ENCODE measurements at regions not wholly inside any gene's neighbourhood (a gene's known extent, or its start where the extent isn't known, plus 50 kb on each side); places are given as distances from the start of the nearest gene placed in this dataset.

DNA sequence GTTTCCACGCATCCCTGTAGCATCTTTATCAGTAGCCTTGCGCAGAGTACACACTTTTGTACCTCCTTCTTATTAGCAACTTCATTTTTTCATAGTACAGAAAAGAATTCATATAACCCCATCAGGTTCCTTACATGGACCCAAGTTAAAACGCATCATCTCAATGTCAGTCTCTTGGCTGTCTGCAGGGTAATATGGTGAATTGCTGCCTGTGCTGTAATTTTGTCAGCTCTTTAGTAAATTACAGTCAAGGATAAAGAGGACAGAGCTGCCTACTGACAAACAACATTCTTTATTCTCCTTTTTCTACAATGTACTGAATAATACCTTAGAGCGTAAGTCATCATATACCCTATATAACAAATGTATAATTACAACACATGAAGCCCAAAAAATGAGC is 222.5 kb downstream of the MRPL39 start:
- no peak for DNase-seq
- H3K27me3 ChIP-seq, result no peaks in the 10 kb centered on the region
- WGBS, 2 donors, result 76% methylated on average over 4 of the region's 4 CpGs
- intact Hi-C loops (cut with DNase I), result no loop called here
- no peak for ATAC-seq
- no peak overlapping the region for H3K4me3 ChIP-seq
- TF ChIP-seq CTCF (IDR thresholded peaks at IDR 0.05) (no peak), POLR2A (IDR thresholded peaks at IDR 0.05) (no peak)
- no peak overlapping the region for H3K27ac ChIP-seq
- H3K36me3 ChIP-seq (replicated peaks in 1 of 2; ENCODE audit: insufficient read depth in 1 of 2, low read depth in 2 of 2), result no peaks in the 10 kb centered on the region
- no peaks in the 10 kb centered on the region for H3K9me3 ChIP-seq
- H3K4me1 ChIP-seq, result peaks cover 4% of the 10 kb centered on the region

DNA sequence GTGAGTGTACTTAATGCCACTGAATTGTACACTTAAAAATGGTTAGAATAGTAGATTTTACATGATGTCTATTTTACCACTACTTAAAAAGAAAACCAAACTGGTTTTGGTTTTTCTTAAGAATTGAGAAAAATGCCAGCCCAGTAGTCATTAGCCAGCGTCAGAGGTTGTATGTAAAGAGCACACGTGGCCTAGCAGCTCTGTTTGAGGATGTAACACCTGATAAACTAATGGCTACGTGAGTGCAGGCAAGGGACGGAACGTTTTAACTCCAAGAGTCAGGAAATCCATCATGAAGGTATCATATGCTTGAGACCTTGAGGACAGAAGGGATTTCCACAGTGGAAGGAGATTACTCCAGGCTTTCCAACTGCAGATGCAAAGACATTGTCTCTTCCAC is 223.7 kb downstream of the MRPL39 start:
- WGBS, 2 donors, result 51 to 54% methylated on average over 5 of the region's 5 CpGs
- Histone ChIP-seq H3K27me3 (no peaks in the 10 kb centered on the region), H3K27ac (no peak overlapping the region), H3K4me3 (no peak overlapping the region), H3K4me1 (peaks cover 4% of the 10 kb centered on the region), H3K36me3 (replicated peaks in 1 of 2; ENCODE audit: insufficient read depth in 1 of 2, low read depth in 2 of 2) (no peaks in the 10 kb centered on the region), H3K9me3 (no peaks in the 10 kb centered on the region)
- ATAC-seq, result no peak
- no peak for DNase-seq
- TF ChIP-seq CTCF (IDR thresholded peaks at IDR 0.05) (no peak), POLR2A (IDR thresholded peaks at IDR 0.05) (no peak)
- intact Hi-C loops (cut with DNase I), result no loop called here

DNA sequence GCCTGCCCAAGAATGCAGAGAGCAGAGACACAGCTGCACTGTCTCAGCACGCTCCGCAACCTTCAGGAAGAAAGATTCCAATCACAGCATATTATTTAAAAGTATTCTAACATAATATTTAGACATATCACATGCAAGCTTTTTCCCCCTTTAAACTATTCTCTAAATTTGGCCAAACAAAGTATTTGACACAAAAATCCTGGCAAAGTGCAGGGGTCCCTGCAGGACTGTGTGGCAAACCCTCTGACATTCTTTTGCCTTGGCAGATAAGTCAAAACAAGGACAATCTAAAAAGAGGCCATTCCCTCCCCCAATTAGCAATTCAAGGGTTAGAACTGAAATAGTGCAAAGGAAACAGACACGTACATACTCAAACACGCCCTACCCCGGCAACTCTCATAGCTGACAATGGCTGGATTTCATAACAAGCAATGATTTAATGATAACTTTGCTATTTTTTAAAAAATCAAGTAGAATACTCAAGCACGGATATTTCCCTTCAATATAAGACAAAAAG is 225.3 kb downstream of the MRPL39 start:
- DNase-seq, result no peak
- no peak overlapping the region for H3K4me3 ChIP-seq
- H3K27ac ChIP-seq, result no peak overlapping the region
- H3K4me1 ChIP-seq, result peaks cover 4% of the 10 kb centered on the region
- no peaks in the 10 kb centered on the region for H3K9me3 ChIP-seq
- H3K27me3 ChIP-seq, result no peaks in the 10 kb centered on the region
- no peak for ATAC-seq
- no peak for TF ChIP-seq CTCF (IDR thresholded peaks at IDR 0.05)
- TF ChIP-seq POLR2A (IDR thresholded peaks at IDR 0.05), result no peak
- intact Hi-C loops (cut with DNase I), result no loop called here
- 77 to 82% methylated on average over 6 of the region's 6 CpGs for WGBS, 2 donors
- no peaks in the 10 kb centered on the region for H3K36me3 ChIP-seq (replicated peaks in 1 of 2; ENCODE audit: insufficient read depth in 1 of 2, low read depth in 2 of 2)

DNA sequence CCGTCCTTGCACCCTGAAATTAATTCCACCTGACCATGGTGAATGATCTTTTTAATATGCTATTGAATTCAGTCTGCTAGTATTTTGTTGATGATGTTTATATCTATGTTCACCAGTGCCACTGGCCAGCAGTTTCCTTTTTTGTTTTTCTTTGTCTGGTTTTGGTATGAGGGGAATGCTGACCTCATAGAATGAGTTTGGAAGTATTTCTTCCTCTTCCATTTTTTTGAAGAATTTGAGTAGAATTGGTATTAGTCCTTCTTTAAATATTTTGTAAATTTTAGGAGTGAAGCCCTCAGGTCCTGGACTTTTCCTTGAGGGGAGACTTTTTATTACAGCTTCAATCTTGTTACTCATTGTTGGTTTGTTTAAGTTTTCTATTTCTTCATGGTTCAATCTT is 231.6 kb downstream of the MRPL39 start:
- ATAC-seq, result no peak
- H3K27me3 ChIP-seq, result no peaks in the 10 kb centered on the region
- intact Hi-C loops (cut with DNase I), result no loop called here
- WGBS, 2 donors, result 63 to 67% methylated on average over 1 of the region's 1 CpG
- DNase-seq, result no peak
- no peak overlapping the region for H3K4me3 ChIP-seq
- no peaks in the 10 kb centered on the region for H3K4me1 ChIP-seq
- no peaks in the 10 kb centered on the region for H3K9me3 ChIP-seq
- H3K36me3 ChIP-seq (replicated peaks in 1 of 2; ENCODE audit: insufficient read depth in 1 of 2, low read depth in 2 of 2), result no peaks in the 10 kb centered on the region
- no peak for TF ChIP-seq POLR2A (IDR thresholded peaks at IDR 0.05)
- no peak for TF ChIP-seq CTCF (IDR thresholded peaks at IDR 0.05)
- no peak overlapping the region for H3K27ac ChIP-seq

Data from body of pancreas (tissue), 4 donors.